Omental fat pad (tissue), 3 donors: ENCODE measurements at regions not wholly inside any gene's neighbourhood (a gene's known extent, or its start where the extent isn't known, plus 50 kb on each side); places are given as distances from the start of the nearest gene placed in this dataset.
"Not testable (repeated sequence)": the region's sequence is repeated elsewhere in the genome, so short reads cannot be mapped to it uniquely, and the experiment has no call there.

Experiments
- ATAC-seq: fragments of 150-250 bp; one replicate; pipeline ENCODE4 v1.9.1; 2016; ENCODE audit warnings: mild to moderate bottlenecking, moderate library complexity; ENCODE audit not compliant: low FRiP score
- DNase-seq: peaks from one replicate; pipeline ENCODE4 v3.0.0-alpha.2; 2019; ENCODE audit warnings: low spot score
- TF ChIP-seq, protein P1 (sequence below), 3 donors: fragments of 450-650 bp; IDR thresholded peaks; one replicate each; pipeline ENCODE4 v1.5.1; 2016 to 2017; ENCODE audit warnings: antibody characterized with exemption in 3 of 3, mild to moderate bottlenecking in 3 of 3, moderate library complexity in 2 of 3

- TF ChIP-seq, protein P1, sequence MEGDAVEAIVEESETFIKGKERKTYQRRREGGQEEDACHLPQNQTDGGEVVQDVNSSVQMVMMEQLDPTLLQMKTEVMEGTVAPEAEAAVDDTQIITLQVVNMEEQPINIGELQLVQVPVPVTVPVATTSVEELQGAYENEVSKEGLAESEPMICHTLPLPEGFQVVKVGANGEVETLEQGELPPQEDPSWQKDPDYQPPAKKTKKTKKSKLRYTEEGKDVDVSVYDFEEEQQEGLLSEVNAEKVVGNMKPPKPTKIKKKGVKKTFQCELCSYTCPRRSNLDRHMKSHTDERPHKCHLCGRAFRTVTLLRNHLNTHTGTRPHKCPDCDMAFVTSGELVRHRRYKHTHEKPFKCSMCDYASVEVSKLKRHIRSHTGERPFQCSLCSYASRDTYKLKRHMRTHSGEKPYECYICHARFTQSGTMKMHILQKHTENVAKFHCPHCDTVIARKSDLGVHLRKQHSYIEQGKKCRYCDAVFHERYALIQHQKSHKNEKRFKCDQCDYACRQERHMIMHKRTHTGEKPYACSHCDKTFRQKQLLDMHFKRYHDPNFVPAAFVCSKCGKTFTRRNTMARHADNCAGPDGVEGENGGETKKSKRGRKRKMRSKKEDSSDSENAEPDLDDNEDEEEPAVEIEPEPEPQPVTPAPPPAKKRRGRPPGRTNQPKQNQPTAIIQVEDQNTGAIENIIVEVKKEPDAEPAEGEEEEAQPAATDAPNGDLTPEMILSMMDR (IDR thresholded peaks at IDR 0.05) = no peak
- ATAC-seq (no peak), DNase-seq (no peak)
Observed at GRCh38 chr5:86463339-86463738, 154.4 kb upstream of the COX7C start.

GRCh38 chr5:86465052-86465838, 152.5 kb upstream of the COX7C start:
- DNase-seq (no peak), ATAC-seq (no peak)
- TF ChIP-seq, protein P1 (IDR thresholded peaks at IDR 0.05) = no peak

- not testable (repeated sequence) for ATAC-seq, DNase-seq
Observed at GRCh38 chr5:86466721-86467120, 151.0 kb upstream of the COX7C start.

- TF ChIP-seq, protein P1 (IDR thresholded peaks at IDR 0.05) = no peak
- DNase-seq (no peak), ATAC-seq (no peak)
Observed at GRCh38 chr5:86482008-86482407, 135.7 kb upstream of the COX7C start.

- DNase-seq (no peak), ATAC-seq (no peak)
- TF ChIP-seq, protein P1 (IDR thresholded peaks at IDR 0.05) = no peak
Observed at GRCh38 chr5:86493777-86494176, 124.0 kb upstream of the COX7C start.

GRCh38 chr5:86500947-86501346, 116.8 kb upstream of the COX7C start:
- TF ChIP-seq, protein P1 (IDR thresholded peaks at IDR 0.05) = no peak
- DNase-seq (no peak), ATAC-seq (no peak)

DNA sequence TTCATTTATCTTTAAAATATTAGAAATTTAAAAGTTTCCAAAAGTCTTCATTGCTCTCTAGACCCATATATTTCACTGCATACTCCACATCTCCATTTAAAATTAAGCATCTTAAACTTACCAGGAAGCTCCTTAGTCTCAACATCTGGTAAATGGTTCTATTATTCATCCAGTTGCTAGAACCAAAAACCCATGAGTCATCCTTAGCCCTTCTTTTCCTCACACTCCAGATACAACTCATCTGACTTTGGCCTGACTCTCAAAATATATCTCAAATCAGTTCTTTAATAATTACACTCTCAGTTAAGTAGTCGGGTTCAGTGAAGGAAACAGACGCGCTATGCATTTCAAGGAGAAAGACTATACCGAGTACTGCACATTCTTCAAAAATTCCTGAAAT, 110.2 kb upstream of the COX7C start:
- TF ChIP-seq, protein P1 (IDR thresholded peaks at IDR 0.05) = no peak
- DNase-seq (no peak), ATAC-seq (no peak)

- not testable (repeated sequence) for DNase-seq, ATAC-seq
Observed at GRCh38 chr5:86510330-86510915, 107.3 kb upstream of the COX7C start.
